Activated CD4-positive, alpha-beta T cell treated with anti-CD3 and anti-CD28 coated beads, Interleukin-2, amount 50 U/mL, for 1 hour (primary cell): ENCODE measurements at regions not wholly inside any gene's neighbourhood (a gene's known extent, or its start where the extent isn't known, plus 50 kb on each side); places are given as distances from the start of the nearest gene placed in this dataset.

Experiments
- DNase-seq: peaks from one replicate; pipeline ENCODE4 v3.0.0-alpha.2; 2020

- no peak for DNase-seq
These were observed 146.5 kb downstream of the SYK start for GRCh38 chr9:90948156-90948555.

- DNase-seq = no peak
These were observed 149.0 kb downstream of the SYK start for GRCh38 chr9:90950600-90950999.

- DNase-seq = no peak
These were observed 151.6 kb downstream of the SYK start for GRCh38 chr9:90953200-90953599.

GRCh38 chr9:90953805-90954204, 152.2 kb downstream of the SYK start:
- no peak for DNase-seq

- no peak for DNase-seq
These were observed 154.6 kb downstream of the SYK start for GRCh38 chr9:90956026-90956810.

GRCh38 chr9:90958328-90958727, 156.7 kb downstream of the SYK start:
- no peak for DNase-seq

- DNase-seq = no peak
These were observed 159.3 kb downstream of the SYK start for GRCh38 chr9:90960941-90961340.

GRCh38 chr9:90961375-90961774, 159.8 kb downstream of the SYK start:
- DNase-seq = no peak

- no peak for DNase-seq
These were observed 162.7 kb downstream of the SYK start for GRCh38 chr9:90964101-90965020.

GRCh38 chr9:90965226-90966030, 163.8 kb downstream of the SYK start:
- no peak for DNase-seq

GRCh38 chr9:90966031-90966290, 164.3 kb downstream of the SYK start:
- DNase-seq = no peak

GRCh38 chr9:90966480-90967144, 165.0 kb downstream of the SYK start:
- no peak for DNase-seq

GRCh38 chr9:90967145-90967538, 165.5 kb downstream of the SYK start:
- DNase-seq = no peak

GRCh38 chr9:90969021-90969675, 167.5 kb downstream of the SYK start:
- no peak for DNase-seq

- no peak for DNase-seq
These were observed 169.0 kb downstream of the SYK start for GRCh38 chr9:90970608-90971007.

GRCh38 chr9:90972057-90972456, 170.4 kb downstream of the SYK start:
- no peak for DNase-seq

GRCh38 chr9:90974016-90974415, 172.4 kb downstream of the SYK start:
- DNase-seq = no peak

- DNase-seq = no peak
These were observed 173.1 kb downstream of the SYK start for GRCh38 chr9:90974643-90975245.

GRCh38 chr9:90975781-90976538, 174.3 kb downstream of the SYK start:
- DNase-seq = no peak

- no peak for DNase-seq
These were observed 177.5 kb downstream of the SYK start for GRCh38 chr9:90979138-90979551.

- DNase-seq = no peak
These were observed 178.0 kb downstream of the SYK start for GRCh38 chr9:90979639-90980038.
